Parathyroid adenoma (tissue), 2 donors: ENCODE measurements at regions not wholly inside any gene's neighbourhood (a gene's known extent, or its start where the extent isn't known, plus 50 kb on each side); places are given as distances from the start of the nearest gene placed in this dataset.

ENCODE experiments used
- H2AFZ ChIP-seq: fragments of 300-600 bp; sonication (generic); one replicate; pipeline ENCODE4 v1.7.0; 2017; ENCODE audit warnings: antibody characterized with exemption, mild to moderate bottlenecking
- H3K27ac ChIP-seq: fragments of 300-600 bp; sonication (generic); one replicate; pipeline ENCODE4 v1.7.0; 2017
- H3K27me3 ChIP-seq: fragments of 300-600 bp; sonication (generic); one replicate; pipeline ENCODE4 v1.7.0; 2017; ENCODE audit warnings: low read length; ENCODE audit not compliant: control insufficient read depth, insufficient read depth
- H3K36me3 ChIP-seq: fragments of 300-600 bp; sonication (generic); one replicate; pipeline ENCODE4 v1.7.0; 2017; ENCODE audit warnings: low read length; ENCODE audit not compliant: control insufficient read depth, insufficient read depth
- H3K4me1 ChIP-seq: fragments of 300-600 bp; sonication (generic); one replicate; pipeline ENCODE4 v1.7.0; 2017; ENCODE audit warnings: control low read depth
- H3K4me2 ChIP-seq: fragments of 300-600 bp; sonication (generic); one replicate; pipeline ENCODE4 v1.7.0; 2017; ENCODE audit warnings: low read length
- H3K4me3 ChIP-seq: fragments of 300-600 bp; sonication (generic); one replicate; pipeline ENCODE4 v1.7.0; 2017; ENCODE audit warnings: low read depth, low read length
- H3K79me2 ChIP-seq: fragments of 300-600 bp; sonication (generic); one replicate; pipeline ENCODE4 v1.7.0; 2017; ENCODE audit warnings: control low read depth
- H3K9ac ChIP-seq: fragments of 300-600 bp; sonication (generic); one replicate; pipeline ENCODE4 v1.7.0; 2017; ENCODE audit warnings: mild to moderate bottlenecking
- H3K9me3 ChIP-seq: fragments of 300-600 bp; sonication (generic); one replicate; pipeline ENCODE4 v1.7.0; 2017; ENCODE audit warnings: low read length; ENCODE audit not compliant: control insufficient read depth
- TF ChIP-seq, protein P1 (sequence below): fragments of 300-600 bp; sonication (generic); IDR thresholded peaks from one replicate; pipeline ENCODE4 v1.7.0; 2017; ENCODE audit warnings: antibody characterized with exemption, mild to moderate bottlenecking
- donor health status: primary hyperparathyroidism.

DNA sequence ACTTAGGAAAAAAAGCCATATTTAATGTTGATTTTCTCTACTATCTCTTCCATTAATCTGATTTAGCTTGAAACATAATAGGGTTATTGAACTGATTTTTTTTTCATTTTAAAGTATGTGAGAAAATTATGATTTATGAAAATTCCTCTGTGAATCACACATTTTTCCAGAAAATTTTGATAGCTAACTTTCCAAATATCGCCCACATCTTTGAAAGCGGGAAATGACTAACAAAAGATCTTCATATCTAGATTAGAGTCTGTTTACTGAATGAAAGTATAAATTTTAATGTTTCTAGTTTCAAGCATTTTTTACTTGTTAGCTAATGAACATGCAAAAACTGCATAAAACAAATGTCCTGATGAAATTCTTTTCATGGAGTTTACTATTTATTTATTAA lies 97.4 kb downstream of the POSTN start:
- TF ChIP-seq, protein P1, sequence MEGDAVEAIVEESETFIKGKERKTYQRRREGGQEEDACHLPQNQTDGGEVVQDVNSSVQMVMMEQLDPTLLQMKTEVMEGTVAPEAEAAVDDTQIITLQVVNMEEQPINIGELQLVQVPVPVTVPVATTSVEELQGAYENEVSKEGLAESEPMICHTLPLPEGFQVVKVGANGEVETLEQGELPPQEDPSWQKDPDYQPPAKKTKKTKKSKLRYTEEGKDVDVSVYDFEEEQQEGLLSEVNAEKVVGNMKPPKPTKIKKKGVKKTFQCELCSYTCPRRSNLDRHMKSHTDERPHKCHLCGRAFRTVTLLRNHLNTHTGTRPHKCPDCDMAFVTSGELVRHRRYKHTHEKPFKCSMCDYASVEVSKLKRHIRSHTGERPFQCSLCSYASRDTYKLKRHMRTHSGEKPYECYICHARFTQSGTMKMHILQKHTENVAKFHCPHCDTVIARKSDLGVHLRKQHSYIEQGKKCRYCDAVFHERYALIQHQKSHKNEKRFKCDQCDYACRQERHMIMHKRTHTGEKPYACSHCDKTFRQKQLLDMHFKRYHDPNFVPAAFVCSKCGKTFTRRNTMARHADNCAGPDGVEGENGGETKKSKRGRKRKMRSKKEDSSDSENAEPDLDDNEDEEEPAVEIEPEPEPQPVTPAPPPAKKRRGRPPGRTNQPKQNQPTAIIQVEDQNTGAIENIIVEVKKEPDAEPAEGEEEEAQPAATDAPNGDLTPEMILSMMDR = no peak
- no peaks in the 10 kb centered on the region for H3K79me2 ChIP-seq
- no peaks in the 10 kb centered on the region for H3K27me3 ChIP-seq
- H3K4me1 ChIP-seq = no peaks in the 10 kb centered on the region
- H3K9me3 ChIP-seq = no peaks in the 10 kb centered on the region
- H2AFZ ChIP-seq = no peak overlapping the region
- H3K4me2 ChIP-seq = no peak overlapping the region
- H3K36me3 ChIP-seq = no peaks in the 10 kb centered on the region
- H3K27ac ChIP-seq = no peak overlapping the region
- H3K4me3 ChIP-seq = no peak overlapping the region
- H3K9ac ChIP-seq = no peak overlapping the region

DNA sequence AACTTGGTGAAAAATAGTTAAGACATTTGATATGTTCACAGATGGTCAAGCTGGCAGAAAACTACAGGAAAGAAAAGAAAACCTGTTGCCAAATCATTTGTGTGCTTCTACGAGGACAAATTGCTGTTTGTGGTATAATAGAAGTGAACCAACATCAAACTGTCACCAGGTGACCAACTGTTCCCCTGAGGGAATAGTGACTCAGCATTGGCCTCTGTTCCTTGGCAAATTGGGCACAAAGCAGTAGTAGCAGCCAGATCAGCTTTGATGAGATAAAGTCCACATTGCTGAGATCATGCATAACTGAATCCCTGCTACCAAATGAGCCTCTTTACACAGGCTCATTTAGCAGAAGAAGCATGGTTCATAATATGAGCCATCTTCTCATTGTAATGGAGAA lies 103.5 kb downstream of the POSTN start:
- no peaks in the 10 kb centered on the region for H3K4me1 ChIP-seq
- no peak overlapping the region for H3K9ac ChIP-seq
- TF ChIP-seq, protein P1 = no peak

DNA sequence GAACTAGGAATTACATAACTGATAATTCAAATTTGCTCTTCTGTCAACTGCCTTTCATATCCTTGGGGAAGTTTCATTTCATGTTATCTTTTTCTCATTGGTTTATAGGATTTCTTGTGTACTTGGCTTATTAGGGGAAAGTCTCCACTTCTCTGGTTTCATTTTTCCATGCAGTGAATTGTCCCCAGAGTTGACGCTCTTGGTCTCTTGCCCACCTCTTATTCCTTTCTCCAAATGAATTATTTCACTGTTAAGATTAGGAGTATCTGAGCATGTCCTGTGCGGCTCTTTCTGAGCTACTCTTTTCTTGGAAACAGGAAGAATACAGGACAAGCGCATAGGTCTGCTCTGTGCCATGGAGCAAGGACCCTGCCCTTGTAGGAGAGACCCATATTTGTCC lies 104.8 kb downstream of the POSTN start:
- H3K9ac ChIP-seq = no peak overlapping the region
- H3K4me2 ChIP-seq = no peak overlapping the region
- no peaks in the 10 kb centered on the region for H3K4me1 ChIP-seq
- no peaks in the 10 kb centered on the region for H3K79me2 ChIP-seq
- TF ChIP-seq, protein P1 = no peak
- H3K9me3 ChIP-seq = no peaks in the 10 kb centered on the region
- no peak overlapping the region for H2AFZ ChIP-seq
- H3K27ac ChIP-seq = no peak overlapping the region
- H3K27me3 ChIP-seq = no peaks in the 10 kb centered on the region
- no peak overlapping the region for H3K4me3 ChIP-seq
- H3K36me3 ChIP-seq = no peaks in the 10 kb centered on the region

More for the DNA sequence above, 103.5 kb downstream of the POSTN start:
- Histone ChIP-seq H3K4me2 (no peak overlapping the region), H3K79me2 (no peaks in the 10 kb centered on the region), H3K36me3 (no peaks in the 10 kb centered on the region), H3K27me3 (no peaks in the 10 kb centered on the region), H3K9me3 (no peaks in the 10 kb centered on the region), H3K27ac (no peak overlapping the region), H3K4me3 (no peak overlapping the region), H2AFZ (no peak overlapping the region)

DNA sequence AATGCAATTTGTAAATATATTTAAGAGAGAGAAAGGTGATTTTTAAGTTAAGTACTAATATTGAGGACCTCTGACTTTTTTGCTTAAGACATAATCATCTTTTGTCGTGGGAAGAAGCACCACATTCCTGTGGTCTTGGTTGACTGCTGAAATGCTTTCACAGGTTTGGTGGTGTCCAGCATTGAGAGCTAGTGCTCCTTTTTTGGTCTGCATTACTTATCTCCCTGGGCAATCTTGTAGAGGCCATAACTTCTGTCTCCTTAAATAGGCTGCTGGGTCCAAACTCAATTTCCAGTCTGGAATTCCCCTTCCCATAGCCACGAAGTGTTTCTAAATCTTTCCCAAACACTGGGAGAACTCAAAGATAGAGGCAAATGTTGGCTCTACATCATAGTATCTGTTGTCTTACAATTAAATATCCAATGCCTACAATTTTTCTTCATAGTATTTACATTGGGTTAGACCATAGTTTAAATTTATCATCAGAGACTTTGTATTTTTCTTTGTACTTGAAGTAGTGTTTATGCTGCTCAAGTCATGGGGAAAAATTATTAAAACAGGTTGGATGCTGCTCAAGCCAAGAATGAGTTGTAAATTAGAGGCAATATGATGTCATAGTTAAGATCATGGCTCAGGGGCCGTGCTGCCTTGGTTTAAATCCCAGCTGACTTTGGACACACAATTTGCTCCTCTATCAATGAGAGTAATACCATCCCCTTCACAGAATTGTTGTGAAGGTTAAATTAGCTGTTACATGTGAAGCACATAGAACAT lies 105.6 kb downstream of the POSTN start:
- Histone ChIP-seq H3K4me1 (no peaks in the 10 kb centered on the region), H3K4me3 (no peak overlapping the region), H3K36me3 (no peaks in the 10 kb centered on the region), H3K4me2 (no peak overlapping the region), H3K27me3 (no peaks in the 10 kb centered on the region), H2AFZ (no peak overlapping the region), H3K27ac (no peak overlapping the region), H3K79me2 (no peaks in the 10 kb centered on the region), H3K9me3 (no peaks in the 10 kb centered on the region), H3K9ac (no peak overlapping the region)
- TF ChIP-seq, protein P1 = no peak

DNA sequence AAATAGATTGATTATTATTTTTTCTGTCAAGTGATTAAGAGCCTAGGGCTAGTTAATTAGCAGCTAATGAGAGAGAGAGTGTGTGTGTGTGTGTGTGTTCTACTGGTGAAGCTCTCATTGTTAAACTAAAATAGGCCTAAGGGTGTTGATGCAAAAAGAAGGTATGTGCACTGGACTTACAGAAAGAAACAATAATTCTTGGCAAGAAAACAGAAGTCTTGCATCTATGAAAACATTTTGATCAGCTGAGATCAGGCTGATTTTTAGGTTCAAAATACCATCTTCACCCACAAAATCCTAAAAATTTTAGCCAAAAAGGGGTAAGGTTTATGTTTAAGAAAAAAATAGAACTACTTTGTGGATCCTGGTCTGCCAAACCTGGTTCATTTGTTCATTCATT lies 106.5 kb downstream of the POSTN start:
- H3K79me2 ChIP-seq = no peaks in the 10 kb centered on the region
- no peaks in the 10 kb centered on the region for H3K9me3 ChIP-seq
- TF ChIP-seq, protein P1 = no peak
- no peaks in the 10 kb centered on the region for H3K4me1 ChIP-seq
- H3K4me3 ChIP-seq = no peak overlapping the region
- H3K4me2 ChIP-seq = no peak overlapping the region
- no peak overlapping the region for H3K9ac ChIP-seq
- H3K27me3 ChIP-seq = no peaks in the 10 kb centered on the region
- no peak overlapping the region for H3K27ac ChIP-seq
- no peaks in the 10 kb centered on the region for H3K36me3 ChIP-seq
- H2AFZ ChIP-seq = no peak overlapping the region
